T-helper 2 cell treated with Interferon-gamma antibody and Interleukin-4, amounts not matched to agents 5 μg/mL and 100 μg/mL, for 36 hours (primary cell): ENCODE measurements at regions not wholly inside any gene's neighbourhood (a gene's known extent, or its start where the extent isn't known, plus 50 kb on each side); places are given as distances from the start of the nearest gene placed in this dataset.

Experiments used
- DNase-seq: peaks from one replicate; pipeline ENCODE4 v3.0.0; 2021; ENCODE audit warnings: low spot score
- H3K27ac Mint-ChIP-seq: one replicate; pipeline ENCODE4 v1.8.0; 2021; ENCODE audit warnings: mild to moderate bottlenecking, mixed read lengths
- H3K27me3 Mint-ChIP-seq: one replicate; pipeline ENCODE4 v1.8.0; 2021; ENCODE audit warnings: low read depth, mixed read lengths
- H3K36me3 Mint-ChIP-seq: one replicate; pipeline ENCODE4 v1.8.0; 2021; ENCODE audit warnings: low read depth, mixed read lengths
- H3K4me1 Mint-ChIP-seq: one replicate; pipeline ENCODE4 v1.8.0; 2021; ENCODE audit warnings: low read depth, mixed read lengths
- H3K4me3 Mint-ChIP-seq: one replicate; pipeline ENCODE4 v1.8.0; 2022; ENCODE audit warnings: mild to moderate bottlenecking, moderate library complexity, mixed read lengths
- H3K9me3 Mint-ChIP-seq: one replicate; pipeline ENCODE4 v1.8.0; 2021; ENCODE audit warnings: mixed read lengths

GRCh38 chr19:30646806-30647205 lies 274.6 kb downstream of the ZNF536 start:
- Mint-ChIP-seq H3K4me1 (no peaks in the 10 kb centered on the region), H3K36me3 (no peaks in the 10 kb centered on the region), H3K9me3 (no peaks in the 10 kb centered on the region), H3K27ac (no peak overlapping the region), H3K27me3 (peaks cover 5% of the 10 kb centered on the region), H3K4me3 (no peak overlapping the region)
- no peak for DNase-seq

GRCh38 chr19:30645946-30646577 lies 273.9 kb downstream of the ZNF536 start:
- Mint-ChIP-seq H3K27me3 (peaks cover 5% of the 10 kb centered on the region), H3K27ac (no peak overlapping the region), H3K4me3 (no peak overlapping the region), H3K4me1 (no peaks in the 10 kb centered on the region), H3K36me3 (no peaks in the 10 kb centered on the region), H3K9me3 (no peaks in the 10 kb centered on the region)
- no peak for DNase-seq

GRCh38 chr19:30640252-30640965 lies 268.2 kb downstream of the ZNF536 start:
- Mint-ChIP-seq H3K36me3 (no peaks in the 10 kb centered on the region), H3K27me3 (no peaks in the 10 kb centered on the region), H3K9me3 (no peaks in the 10 kb centered on the region), H3K4me3 (no peak overlapping the region), H3K27ac (no peak overlapping the region), H3K4me1 (no peaks in the 10 kb centered on the region)
- no peak for DNase-seq

GRCh38 chr19:30638889-30639288 lies 266.7 kb downstream of the ZNF536 start:
- H3K9me3 Mint-ChIP-seq = no peaks in the 10 kb centered on the region
- H3K27me3 Mint-ChIP-seq = no peaks in the 10 kb centered on the region
- no peak for DNase-seq
- H3K27ac Mint-ChIP-seq = no peak overlapping the region
- H3K36me3 Mint-ChIP-seq = no peaks in the 10 kb centered on the region
- H3K4me3 Mint-ChIP-seq = no peak overlapping the region
- H3K4me1 Mint-ChIP-seq = no peaks in the 10 kb centered on the region

- H3K27ac Mint-ChIP-seq = no peak overlapping the region
- no peaks in the 10 kb centered on the region for H3K27me3 Mint-ChIP-seq
- H3K36me3 Mint-ChIP-seq = no peaks in the 10 kb centered on the region
- H3K9me3 Mint-ChIP-seq = no peaks in the 10 kb centered on the region
- H3K4me1 Mint-ChIP-seq = no peaks in the 10 kb centered on the region
- DNase-seq = no peak
- no peak overlapping the region for H3K4me3 Mint-ChIP-seq
Measured at GRCh38 chr19:30637926-30638325, 265.7 kb downstream of the ZNF536 start.

GRCh38 chr19:30634996-30635975 lies 263.1 kb downstream of the ZNF536 start:
- DNase-seq = no peak
- H3K4me1 Mint-ChIP-seq = no peaks in the 10 kb centered on the region

GRCh38 chr19:30634131-30634830 lies 262.1 kb downstream of the ZNF536 start:
- Mint-ChIP-seq H3K4me3 (no peak overlapping the region), H3K27ac (no peak overlapping the region), H3K9me3 (no peaks in the 10 kb centered on the region), H3K36me3 (no peaks in the 10 kb centered on the region), H3K4me1 (no peaks in the 10 kb centered on the region), H3K27me3 (no peaks in the 10 kb centered on the region)
- no peak for DNase-seq

More at GRCh38 chr19:30634996-30635975, 263.1 kb downstream of the ZNF536 start:
- no peaks in the 10 kb centered on the region for H3K9me3 Mint-ChIP-seq
- no peaks in the 10 kb centered on the region for H3K27me3 Mint-ChIP-seq
- no peak overlapping the region for H3K27ac Mint-ChIP-seq
- H3K36me3 Mint-ChIP-seq = no peaks in the 10 kb centered on the region
- H3K4me3 Mint-ChIP-seq = no peak overlapping the region

GRCh38 chr19:30631033-30631370 lies 258.8 kb downstream of the ZNF536 start:
- no peak overlapping the region for H3K27ac Mint-ChIP-seq
- no peaks in the 10 kb centered on the region for H3K36me3 Mint-ChIP-seq
- no peaks in the 10 kb centered on the region for H3K4me1 Mint-ChIP-seq
- no peaks in the 10 kb centered on the region for H3K9me3 Mint-ChIP-seq
- no peaks in the 10 kb centered on the region for H3K27me3 Mint-ChIP-seq
- DNase-seq = no peak
- no peak overlapping the region for H3K4me3 Mint-ChIP-seq

GRCh38 chr19:30630289-30631032 lies 258.3 kb downstream of the ZNF536 start:
- no peaks in the 10 kb centered on the region for H3K27me3 Mint-ChIP-seq
- no peaks in the 10 kb centered on the region for H3K36me3 Mint-ChIP-seq
- no peaks in the 10 kb centered on the region for H3K9me3 Mint-ChIP-seq
- H3K4me3 Mint-ChIP-seq = no peak overlapping the region
- H3K27ac Mint-ChIP-seq = no peak overlapping the region
- DNase-seq = no peak
- H3K4me1 Mint-ChIP-seq = no peaks in the 10 kb centered on the region

GRCh38 chr19:30629086-30629485 lies 256.9 kb downstream of the ZNF536 start:
- H3K9me3 Mint-ChIP-seq = peaks cover 3% of the 10 kb centered on the region
- H3K27me3 Mint-ChIP-seq = no peaks in the 10 kb centered on the region
- H3K36me3 Mint-ChIP-seq = no peaks in the 10 kb centered on the region
- H3K27ac Mint-ChIP-seq = no peak overlapping the region
- H3K4me3 Mint-ChIP-seq = no peak overlapping the region
- DNase-seq = no peak
- no peaks in the 10 kb centered on the region for H3K4me1 Mint-ChIP-seq

GRCh38 chr19:30626626-30626966 lies 254.4 kb downstream of the ZNF536 start:
- H3K27ac Mint-ChIP-seq = no peak overlapping the region
- H3K9me3 Mint-ChIP-seq = peaks cover 13% of the 10 kb centered on the region
- H3K4me1 Mint-ChIP-seq = no peaks in the 10 kb centered on the region
- no peak overlapping the region for H3K4me3 Mint-ChIP-seq
- H3K27me3 Mint-ChIP-seq = no peaks in the 10 kb centered on the region
- no peak for DNase-seq
- H3K36me3 Mint-ChIP-seq = no peaks in the 10 kb centered on the region

GRCh38 chr19:30625947-30626625 lies 253.9 kb downstream of the ZNF536 start:
- Mint-ChIP-seq H3K4me3 (no peak overlapping the region), H3K27me3 (no peaks in the 10 kb centered on the region), H3K27ac (no peak overlapping the region), H3K9me3 (peaks cover 13% of the 10 kb centered on the region), H3K4me1 (no peaks in the 10 kb centered on the region), H3K36me3 (no peaks in the 10 kb centered on the region)
- DNase-seq = no peak

GRCh38 chr19:30622276-30622675 lies 250.1 kb downstream of the ZNF536 start:
- no peak for DNase-seq
- Mint-ChIP-seq H3K9me3 (peaks cover 13% of the 10 kb centered on the region), H3K4me3 (no peak overlapping the region), H3K36me3 (no peaks in the 10 kb centered on the region), H3K27me3 (no peaks in the 10 kb centered on the region), H3K4me1 (no peaks in the 10 kb centered on the region), H3K27ac (no peak overlapping the region)
